Testis (tissue), 2 donors: ENCODE measurements at regions not wholly inside any gene's neighbourhood (a gene's known extent, or its start where the extent isn't known, plus 50 kb on each side); places are given as distances from the start of the nearest gene placed in this dataset.

Experiments
- POLR2A ChIP-seq: fragments of 450-650 bp; IDR thresholded peaks from one replicate; pipeline ENCODE4 v1.6.1; 2017; ENCODE audit warnings: antibody characterized with exemption, mild to moderate bottlenecking, moderate library complexity
- TF ChIP-seq, protein P1 (sequence below), 3 experiments: fragments of 450-650 bp in 2 of 3; fragments of 200-600 bp in 1 of 3; sonication (generic) in 1 of 3; IDR thresholded peaks; one replicate each; pipeline ENCODE4 v1.5.1; 2016 to 2019; ENCODE audit warnings: antibody characterized with exemption in 3 of 3, mild to moderate bottlenecking in 2 of 3, moderate library complexity in 1 of 3

DNA sequence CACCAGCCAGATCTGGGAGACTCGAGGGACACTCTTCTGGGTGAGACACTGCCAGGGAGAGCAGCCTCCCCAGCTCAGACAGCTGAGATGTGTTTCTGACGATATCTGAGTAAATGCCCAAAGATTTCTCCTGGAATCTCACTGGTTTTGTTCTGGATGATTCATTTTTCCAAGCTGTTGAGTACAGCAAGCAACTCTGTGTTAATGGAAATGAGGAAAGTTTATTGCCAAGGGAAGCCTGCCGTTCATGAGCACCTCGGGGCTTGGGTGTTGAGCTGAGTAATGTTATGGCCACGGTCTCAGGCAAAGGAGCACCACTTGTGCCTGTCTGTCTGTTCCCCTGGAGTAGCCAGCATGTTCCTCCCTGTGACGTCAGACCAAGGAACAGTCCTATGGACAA is 1132.4 kb downstream of the BRD1 start:
- TF ChIP-seq, protein P1, sequence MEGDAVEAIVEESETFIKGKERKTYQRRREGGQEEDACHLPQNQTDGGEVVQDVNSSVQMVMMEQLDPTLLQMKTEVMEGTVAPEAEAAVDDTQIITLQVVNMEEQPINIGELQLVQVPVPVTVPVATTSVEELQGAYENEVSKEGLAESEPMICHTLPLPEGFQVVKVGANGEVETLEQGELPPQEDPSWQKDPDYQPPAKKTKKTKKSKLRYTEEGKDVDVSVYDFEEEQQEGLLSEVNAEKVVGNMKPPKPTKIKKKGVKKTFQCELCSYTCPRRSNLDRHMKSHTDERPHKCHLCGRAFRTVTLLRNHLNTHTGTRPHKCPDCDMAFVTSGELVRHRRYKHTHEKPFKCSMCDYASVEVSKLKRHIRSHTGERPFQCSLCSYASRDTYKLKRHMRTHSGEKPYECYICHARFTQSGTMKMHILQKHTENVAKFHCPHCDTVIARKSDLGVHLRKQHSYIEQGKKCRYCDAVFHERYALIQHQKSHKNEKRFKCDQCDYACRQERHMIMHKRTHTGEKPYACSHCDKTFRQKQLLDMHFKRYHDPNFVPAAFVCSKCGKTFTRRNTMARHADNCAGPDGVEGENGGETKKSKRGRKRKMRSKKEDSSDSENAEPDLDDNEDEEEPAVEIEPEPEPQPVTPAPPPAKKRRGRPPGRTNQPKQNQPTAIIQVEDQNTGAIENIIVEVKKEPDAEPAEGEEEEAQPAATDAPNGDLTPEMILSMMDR (IDR thresholded peaks at IDR 0.05), result no peak
- TF ChIP-seq POLR2A, result no peak
